HG03060 (cell line): ENCODE measurements at regions not wholly inside any gene's neighbourhood (a gene's known extent, or its start where the extent isn't known, plus 50 kb on each side); places are given as distances from the start of the nearest gene placed in this dataset.

ENCODE experiments used
- ATAC-seq: cut with Tn5 transposase; IDR thresholded peaks from one replicate; pipeline ENCODE4 v1.9.1; 2021; ENCODE audit warnings: low read depth, moderate number of reproducible peaks; ENCODE audit not compliant: unreplicated experiment

- ATAC-seq, result peak; percentile 45
Measured at GRCh38 chr1:221806984-221807383, 65.1 kb upstream of the DUSP10 start.

GRCh38 chr1:221806236-221806635, 64.3 kb upstream of the DUSP10 start:
- no peak for ATAC-seq

- no peak for ATAC-seq
Measured at GRCh38 chr1:221805121-221805520, 63.2 kb upstream of the DUSP10 start.

- ATAC-seq, result no peak
Measured at GRCh38 chr1:221804303-221804702, 62.4 kb upstream of the DUSP10 start.

DNA sequence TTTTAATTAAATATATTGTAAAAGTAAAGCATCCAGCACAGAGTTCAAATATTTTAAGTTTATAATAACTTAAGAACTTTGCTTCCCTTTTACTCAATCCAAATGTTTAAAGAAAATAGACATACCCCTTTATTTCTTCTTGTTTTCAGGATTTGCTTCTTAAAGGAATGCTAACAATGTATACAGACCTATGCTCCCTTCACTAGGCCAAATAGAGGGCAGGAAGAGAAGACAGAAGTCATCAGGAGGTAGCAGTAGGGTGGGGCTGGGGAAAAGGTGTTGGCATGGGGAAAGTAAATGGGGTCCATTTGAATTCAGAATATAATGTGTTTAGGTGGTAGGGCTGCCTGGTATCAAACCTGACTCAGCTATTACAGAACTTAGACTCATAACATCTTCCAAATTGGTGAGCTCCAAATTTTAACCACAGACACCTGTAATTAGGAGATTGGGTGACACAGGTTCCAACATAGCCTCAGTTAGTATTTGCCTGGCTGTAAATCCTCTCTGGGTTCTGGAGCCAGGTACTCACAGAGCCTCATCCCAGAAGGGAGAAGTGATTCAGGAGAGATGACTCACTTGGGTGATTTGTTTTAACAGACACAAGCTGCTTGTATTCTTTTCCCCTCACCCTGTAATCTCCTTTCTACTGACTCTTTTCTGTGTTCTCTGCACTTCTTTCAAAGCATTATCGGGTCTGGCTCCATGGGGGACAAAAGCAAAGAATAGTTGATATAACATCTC, 60.1 kb upstream of the DUSP10 start:
- no peak for ATAC-seq

- ATAC-seq, result no peak
Measured at GRCh38 chr1:221801251-221801661, 59.4 kb upstream of the DUSP10 start.

GRCh38 chr1:221800831-221801230, 58.9 kb upstream of the DUSP10 start:
- ATAC-seq, result no peak

- ATAC-seq, result no peak
Measured at GRCh38 chr1:221797506-221797905, 55.6 kb upstream of the DUSP10 start.

GRCh38 chr1:221796700-221797099, 54.8 kb upstream of the DUSP10 start:
- ATAC-seq, result no peak

DNA sequence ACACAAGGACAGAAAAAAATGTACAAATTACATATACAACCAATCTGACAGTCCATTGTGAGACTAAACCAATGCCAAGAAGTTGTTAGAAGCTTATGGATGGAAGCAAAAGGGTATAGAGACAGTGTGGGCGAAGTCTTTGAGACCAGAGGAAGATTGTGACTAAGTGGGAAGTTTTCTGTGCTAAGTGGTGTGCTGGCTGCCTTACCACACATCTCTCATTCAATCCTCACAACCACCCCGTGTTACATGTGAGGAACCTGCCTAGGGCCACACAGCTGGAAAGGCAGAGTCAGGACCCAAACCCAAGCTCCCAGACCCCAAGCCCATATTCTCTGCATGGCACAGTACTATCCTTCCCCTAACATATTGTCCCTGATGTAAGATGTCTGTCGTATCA, 53.5 kb upstream of the DUSP10 start:
- no peak for ATAC-seq

DNA sequence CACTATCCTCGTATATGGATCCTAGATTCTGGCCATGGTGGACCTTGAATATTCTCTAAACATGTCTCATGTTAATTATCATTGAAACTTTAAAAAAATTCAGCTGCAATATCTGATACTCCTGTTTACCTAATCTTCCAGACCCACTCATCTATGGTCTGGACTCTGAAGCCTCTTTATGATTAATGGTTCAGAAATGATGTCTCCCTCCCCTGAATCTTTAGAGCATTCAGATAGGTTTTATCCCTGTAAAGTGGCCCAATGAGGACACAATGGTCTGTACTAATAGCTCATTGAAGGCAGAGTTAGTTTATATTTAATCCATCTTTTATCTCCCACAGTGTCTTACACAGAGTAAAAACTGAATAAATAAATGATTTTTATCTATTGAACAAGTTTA, 53.0 kb upstream of the DUSP10 start:
- ATAC-seq, result no peak

GRCh38 chr1:221794079-221794670, 52.3 kb upstream of the DUSP10 start:
- ATAC-seq, result peak; percentile 75

- peak; percentile 55 for ATAC-seq
Measured at GRCh38 chr1:221793439-221794078, 51.7 kb upstream of the DUSP10 start.

DNA sequence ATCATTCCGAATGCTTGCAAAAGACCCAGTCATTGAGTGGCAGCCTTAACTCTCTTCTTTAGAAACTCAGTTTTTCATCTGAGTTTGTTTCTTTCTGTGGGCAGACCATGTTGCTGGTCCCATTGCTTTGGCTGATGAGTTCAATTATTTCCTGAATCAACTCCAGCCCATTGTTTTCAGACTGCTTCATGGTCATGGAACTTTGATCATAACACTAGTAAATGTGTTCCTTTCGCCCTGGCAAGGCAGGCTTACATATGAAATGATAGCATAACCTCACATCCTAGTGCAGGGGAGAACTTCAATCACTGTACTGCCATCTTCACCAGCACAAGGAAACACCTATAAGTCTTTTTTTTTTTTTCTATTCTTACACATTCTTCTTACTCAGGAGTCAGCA, 50.0 kb upstream of the DUSP10 start:
- no peak for ATAC-seq
